ENCODE measurements at regions not wholly inside any gene's neighbourhood (a gene's known extent, or its start where the extent isn't known, plus 50 kb on each side); places are given as distances from the start of the nearest gene placed in this dataset.

- DNase-seq, result peak; percentile 41
Observed at GRCh38 chr2:235170536-235171521, 219.0 kb downstream of the SH3BP4 start.

GRCh38 chr2:235171550-235172031 is 219.8 kb downstream of the SH3BP4 start:
- no peak for DNase-seq

GRCh38 chr2:235180642-235181041 is 228.8 kb downstream of the SH3BP4 start:
- DNase-seq, result no peak

- no peak for DNase-seq
Observed at GRCh38 chr2:235183786-235184185, 232.0 kb downstream of the SH3BP4 start.

- DNase-seq, result no peak
Observed at GRCh38 chr2:235187806-235188205, 236.0 kb downstream of the SH3BP4 start.

GRCh38 chr2:235191486-235191885 is 239.7 kb downstream of the SH3BP4 start:
- DNase-seq, result no peak

- no peak for DNase-seq
Observed at GRCh38 chr2:235191978-235192377, 240.2 kb downstream of the SH3BP4 start.

GRCh38 chr2:235194351-235194750 is 242.5 kb downstream of the SH3BP4 start:
- DNase-seq, result no peak

- no peak for DNase-seq
Observed at GRCh38 chr2:235194836-235195235, 243.0 kb downstream of the SH3BP4 start.

GRCh38 chr2:235195921-235196320 is 244.1 kb downstream of the SH3BP4 start:
- DNase-seq, result no peak

GRCh38 chr2:235199128-235199527 is 247.3 kb downstream of the SH3BP4 start:
- DNase-seq, result no peak

GRCh38 chr2:235200216-235200615 is 248.4 kb downstream of the SH3BP4 start:
- DNase-seq, result no peak

- DNase-seq, result no peak
Observed at GRCh38 chr2:235201756-235202155, 249.9 kb downstream of the SH3BP4 start.

GRCh38 chr2:235204948-235205347 is 253.1 kb downstream of the SH3BP4 start:
- DNase-seq, result no peak

GRCh38 chr2:235206399-235206798 is 254.6 kb downstream of the SH3BP4 start:
- DNase-seq, result no peak

GRCh38 chr2:235206980-235207579 is 255.3 kb downstream of the SH3BP4 start:
- DNase-seq, result no peak

GRCh38 chr2:235211056-235211455 is 259.2 kb downstream of the SH3BP4 start:
- no peak for DNase-seq

GRCh38 chr2:235212501-235213158 is 260.8 kb downstream of the SH3BP4 start:
- DNase-seq, result no peak

- DNase-seq, result no peak
Observed at GRCh38 chr2:235215248-235215647, 263.4 kb downstream of the SH3BP4 start.

GRCh38 chr2:235216901-235217300 is 265.1 kb downstream of the SH3BP4 start:
- DNase-seq, result no peak

GRCh38 chr2:235217846-235218245 is 266.0 kb downstream of the SH3BP4 start:
- DNase-seq, result no peak

GRCh38 chr2:235218486-235218907 is 266.7 kb downstream of the SH3BP4 start:
- DNase-seq, result no peak

- DNase-seq, result no peak
Observed at GRCh38 chr2:235219048-235219447, 267.2 kb downstream of the SH3BP4 start.

All from right hindlimb (tissue), 1 donor.